Thymus (tissue), 11 donors: ENCODE measurements at regions not wholly inside any gene's neighbourhood (a gene's known extent, or its start where the extent isn't known, plus 50 kb on each side); places are given as distances from the start of the nearest gene placed in this dataset.
"Not testable (repeated sequence)": the region's sequence is repeated elsewhere in the genome, so short reads cannot be mapped to it uniquely, and the experiment has no call there.

Experiments used
- DNase-seq, 9 donors: peaks; one replicate each; pipeline ENCODE4 v3.0.0-alpha.2; 2013; ENCODE audit warnings: low spot score in 9 of 9, low read depth in 6 of 9, missing footprints in 1 of 9
- H3K27ac ChIP-seq, 2 donors: one replicate each; pipeline ENCODE4 v1.5.1; 2013; ENCODE audit warnings: control low read depth in 1 of 2, low read depth in 1 of 2, low read length in 1 of 2, mild to moderate bottlenecking in 1 of 2, moderate library complexity in 1 of 2
- H3K27me3 ChIP-seq, 2 donors: one replicate each; pipeline ENCODE4 v1.5.1; 2013; ENCODE audit warnings: low read length in 1 of 2; ENCODE audit not compliant: control insufficient read depth in 2 of 2, insufficient read depth in 1 of 2
- H3K36me3 ChIP-seq, 2 donors: one replicate each; pipeline ENCODE4 v1.5.1; 2013; ENCODE audit warnings: low read length in 1 of 2, mild to moderate bottlenecking in 1 of 2, moderate library complexity in 1 of 2; ENCODE audit not compliant: control insufficient read depth in 2 of 2, insufficient read depth in 2 of 2
- H3K4me1 ChIP-seq, 2 donors: one replicate each; pipeline ENCODE4 v1.5.1; 2013; ENCODE audit warnings: low read length in 2 of 2; ENCODE audit not compliant: control insufficient read depth in 2 of 2, insufficient read depth in 2 of 2
- H3K4me3 ChIP-seq, 2 donors: one replicate each; pipeline ENCODE4 v1.5.1; 2013; ENCODE audit warnings: low read length in 2 of 2, control low read depth in 1 of 2, mild to moderate bottlenecking in 1 of 2
- H3K9me3 ChIP-seq, 2 donors: one replicate each; pipeline ENCODE4 v1.5.1; 2013; ENCODE audit warnings: low read length in 1 of 2, mild to moderate bottlenecking in 1 of 2; ENCODE audit not compliant: control insufficient read depth in 2 of 2, insufficient read depth in 1 of 2
- WGBS: extraction: QIAGEN DNeasy Blood & Tissue Kit; methylation state at CpG from one replicate; pipeline ENCODE4 v1.1.7; 2013; 5-methylcytosine and 5-hydroxymethylcytosine counted together
- donor health status: healthy.

DNA sequence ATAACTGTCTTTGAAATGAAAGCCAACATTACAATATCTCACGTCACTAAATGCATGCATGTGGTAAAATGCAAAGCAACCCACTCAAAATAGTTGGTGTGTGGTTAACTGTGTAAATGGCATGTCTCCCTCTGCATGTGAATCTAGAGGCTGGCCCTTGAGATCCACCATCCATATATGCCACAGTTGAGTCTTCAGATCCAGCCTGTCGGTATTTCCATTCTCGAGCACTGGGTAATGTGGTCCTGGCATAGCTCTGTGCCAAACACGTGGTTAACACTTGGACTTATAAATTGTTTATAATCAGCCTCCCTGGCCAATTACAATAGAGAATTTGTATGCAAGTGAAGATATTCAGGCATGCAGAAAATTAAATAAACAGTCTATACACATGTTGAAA lies 90.3 kb downstream of the LYZL1 start:
- DNase-seq = no peak
- Histone ChIP-seq H3K9me3 (no peaks in the 10 kb centered on the region), H3K27me3 (no peaks in the 10 kb centered on the region), H3K4me3 (no peak overlapping the region), H3K36me3 (no peaks in the 10 kb centered on the region), H3K4me1 (peaks cover 0 to 6% of the 10 kb centered on the region in 2 donors), H3K27ac (no peak overlapping the region)
- 94% methylated on average over 4 of the region's 4 CpGs for WGBS

DNA sequence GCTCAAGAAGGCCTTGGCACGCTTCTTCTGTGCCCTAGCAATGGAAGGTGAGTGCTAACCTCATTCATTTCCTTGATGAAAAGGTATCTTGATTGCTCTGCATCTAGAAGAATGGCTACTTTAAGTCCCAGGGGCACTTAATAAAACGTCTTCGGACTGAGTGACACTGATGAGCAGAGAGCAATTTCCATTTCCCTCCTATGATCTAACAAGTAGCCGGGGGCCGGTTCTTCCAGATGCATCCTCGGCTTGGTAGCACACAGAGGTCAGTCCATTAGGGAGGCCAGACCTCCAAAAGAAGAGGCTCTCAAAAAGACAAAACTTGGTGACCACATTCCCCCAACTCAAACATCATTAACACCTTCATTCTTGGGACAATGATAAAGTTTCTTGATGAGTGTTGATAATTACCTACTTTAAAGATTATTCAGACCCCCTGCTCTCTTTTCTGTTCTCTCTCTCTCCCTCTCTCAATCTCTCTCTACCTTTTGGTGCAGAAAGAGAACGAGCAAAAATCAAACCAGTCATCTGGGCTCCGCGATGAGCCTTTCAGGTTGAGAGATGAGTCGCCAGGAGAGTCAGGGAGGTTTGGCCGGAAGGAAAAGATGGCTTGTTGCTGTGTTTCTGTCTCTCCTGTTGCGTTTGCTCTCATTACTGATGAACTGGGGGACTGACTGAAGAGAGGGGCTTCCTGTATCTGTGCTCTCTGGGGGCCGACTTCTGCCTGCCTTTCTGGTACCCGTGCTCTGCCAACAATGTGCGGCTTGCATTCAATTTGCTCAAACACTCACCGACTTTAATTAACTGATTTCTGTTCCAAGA lies 91.1 kb downstream of the LYZL1 start:
- not testable (repeated sequence) for H3K36me3 ChIP-seq, H3K4me1 ChIP-seq, H3K4me3 ChIP-seq, H3K9me3 ChIP-seq, DNase-seq, H3K27me3 ChIP-seq, H3K27ac ChIP-seq
- WGBS = 73% methylated on average over 16 of the region's 16 CpGs

DNA sequence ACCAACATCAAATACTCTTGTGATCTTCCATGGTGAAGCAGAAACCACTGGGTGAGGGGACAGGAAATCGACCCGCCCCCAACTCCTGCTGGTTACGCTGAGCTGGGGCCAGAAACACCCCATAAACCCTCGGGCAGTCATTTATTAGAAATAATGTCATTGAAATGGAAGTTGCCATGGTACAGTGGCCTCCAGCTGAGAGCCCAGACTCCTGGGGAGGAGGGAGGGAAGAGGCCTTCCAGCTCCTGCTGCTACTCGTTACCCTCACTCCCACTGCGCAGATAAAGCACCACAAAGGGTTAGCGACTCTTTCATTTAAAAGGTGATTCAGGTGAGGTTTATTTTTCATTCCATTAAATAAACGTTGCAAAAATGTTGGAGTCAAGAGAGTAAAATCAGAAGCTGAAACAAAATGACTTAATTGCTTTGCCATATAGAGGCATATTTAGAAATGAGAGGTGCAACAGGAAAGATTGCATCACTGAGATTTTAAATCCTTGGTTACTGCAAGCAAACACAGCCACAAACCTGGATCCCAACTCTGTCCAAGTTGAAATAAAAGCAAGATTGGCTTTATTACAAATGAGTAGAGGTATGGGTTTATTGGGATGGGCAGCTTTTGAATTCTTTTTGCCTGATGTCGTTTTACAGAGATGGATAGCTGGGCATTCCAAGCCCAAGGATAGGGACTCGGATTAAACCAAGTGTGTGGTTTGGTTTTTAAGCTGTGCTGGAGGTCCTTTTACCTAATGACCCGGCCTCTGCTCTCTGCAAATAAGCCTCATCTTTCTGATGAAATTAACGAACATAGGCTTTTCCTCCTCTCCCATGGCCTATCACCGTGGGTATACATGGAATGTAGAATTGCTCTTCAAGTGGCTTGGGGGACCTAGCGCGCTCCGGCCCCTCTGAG lies 92.0 kb downstream of the LYZL1 start:
- 73% methylated on average over 16 of the region's 16 CpGs for WGBS
- not testable (repeated sequence) for H3K9me3 ChIP-seq, H3K4me3 ChIP-seq, H3K27ac ChIP-seq, H3K4me1 ChIP-seq, H3K27me3 ChIP-seq, H3K36me3 ChIP-seq
- DNase-seq = peak in 2 of 9 donors; percentile 10 to 28

DNA sequence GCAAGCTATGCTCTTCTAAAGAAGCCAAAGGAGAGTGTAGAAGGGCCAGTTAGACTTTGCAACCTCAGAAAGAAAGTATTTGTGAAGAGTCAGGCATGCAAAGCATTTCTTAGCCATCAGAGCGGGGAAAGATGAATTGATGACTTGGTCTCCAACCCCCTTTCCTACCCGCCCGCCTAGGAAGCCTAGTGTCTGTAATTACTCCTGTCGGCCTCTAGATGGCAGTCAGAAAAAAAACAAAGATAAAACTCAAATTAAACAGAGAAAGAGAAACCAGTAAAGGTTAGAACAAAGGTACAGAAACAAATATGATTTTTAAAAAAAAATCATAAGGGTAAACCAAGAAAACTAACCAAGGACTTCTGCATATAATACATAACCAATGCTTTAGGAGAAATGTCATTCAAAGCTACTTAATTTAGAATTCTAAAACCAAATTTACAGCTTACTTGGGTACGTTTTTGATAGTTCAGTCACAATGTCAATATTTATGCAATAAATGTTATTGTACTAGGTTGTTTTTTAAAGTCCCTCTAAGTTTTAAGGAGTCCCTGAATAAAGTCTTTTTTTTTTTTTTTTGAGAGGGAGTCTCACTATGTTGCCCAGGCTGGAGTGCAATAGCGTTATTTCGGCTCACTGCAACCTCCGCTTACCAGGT lies 97.6 kb downstream of the LYZL1 start:
- H3K9me3 ChIP-seq = no peaks in the 10 kb centered on the region
- 53% methylated on average over 8 of the region's 8 CpGs for WGBS
- DNase-seq = peak in 4 of 9 donors; percentile 17 to 53 (median 30)

DNA sequence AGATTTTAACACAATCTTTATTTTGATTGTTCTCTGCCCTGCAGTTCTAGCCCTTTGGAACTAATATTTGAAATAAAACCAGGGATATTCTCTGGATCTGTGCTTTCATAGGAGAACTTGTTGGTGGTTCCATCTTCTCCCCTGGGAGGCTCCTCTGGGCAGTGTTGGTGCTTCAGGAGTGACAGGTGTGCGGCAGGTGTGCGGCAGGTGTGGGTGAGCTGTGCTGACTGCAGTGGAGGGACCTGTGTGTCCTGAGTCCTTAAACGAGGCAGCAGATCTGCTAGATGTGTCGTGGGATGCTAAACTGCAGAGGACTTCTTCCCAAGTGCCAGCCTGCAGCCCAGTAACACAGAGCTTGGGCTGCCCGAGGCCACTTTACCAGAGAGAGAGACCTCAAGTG lies 98.4 kb downstream of the LYZL1 start:
- H3K9me3 ChIP-seq = no peaks in the 10 kb centered on the region
- no peaks in the 10 kb centered on the region for H3K27me3 ChIP-seq
- H3K36me3 ChIP-seq = no peaks in the 10 kb centered on the region
- H3K4me1 ChIP-seq = no peaks in the 10 kb centered on the region
- DNase-seq = no peak
- no peak overlapping the region for H3K27ac ChIP-seq
- WGBS = 92% methylated on average over 5 of the region's 5 CpGs
- no peak overlapping the region for H3K4me3 ChIP-seq

More for the DNA sequence above, 97.6 kb downstream of the LYZL1 start:
- no peaks in the 10 kb centered on the region for H3K36me3 ChIP-seq
- H3K4me1 ChIP-seq = no peaks in the 10 kb centered on the region
- H3K4me3 ChIP-seq = no peak overlapping the region
- no peak overlapping the region for H3K27ac ChIP-seq
- H3K27me3 ChIP-seq = no peaks in the 10 kb centered on the region

DNA sequence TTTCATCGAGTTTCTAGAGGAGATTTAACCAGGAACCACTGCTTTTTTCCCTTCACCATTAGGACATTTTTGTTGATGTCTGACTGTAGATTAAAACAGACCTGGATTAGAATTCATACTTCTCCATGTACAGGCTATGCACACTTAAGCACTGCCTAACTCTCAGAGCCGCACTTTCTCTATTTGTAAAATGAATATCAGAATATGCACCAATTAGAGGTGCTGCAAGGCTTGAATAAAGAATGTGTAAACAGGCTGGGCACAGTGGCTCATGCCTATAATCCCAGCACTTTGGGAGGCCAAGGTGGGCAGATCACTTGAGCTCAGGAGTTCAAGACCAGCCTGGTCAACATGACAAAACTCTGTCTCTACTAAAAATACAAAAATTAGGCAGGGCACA lies 99.2 kb downstream of the LYZL1 start:
- H3K36me3 ChIP-seq = not testable (repeated sequence)

DNA sequence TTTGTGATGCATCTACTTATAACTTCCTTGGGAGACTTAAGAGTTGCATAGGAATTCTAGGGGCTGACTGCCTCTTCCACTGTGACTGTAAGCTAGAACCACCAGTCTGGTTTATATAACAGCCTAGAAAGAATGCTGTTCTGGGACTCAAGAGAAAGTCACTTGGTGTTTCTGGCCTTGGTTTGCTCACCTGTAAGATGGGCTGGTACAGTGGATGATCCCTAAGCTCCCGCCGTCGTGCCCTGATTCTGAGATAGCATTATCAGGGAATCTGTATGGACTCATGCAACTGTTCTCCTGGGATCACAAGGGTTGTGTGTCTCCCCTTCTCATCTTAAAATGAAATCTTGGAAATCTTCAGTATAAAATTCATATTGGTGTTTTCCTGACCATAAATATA lies 100.6 kb downstream of the LYZL1 start:
- Histone ChIP-seq H3K4me1 (no peaks in the 10 kb centered on the region), H3K4me3 (no peak overlapping the region), H3K9me3 (peaks cover 0 to under 1% of the 10 kb centered on the region in 2 donors), H3K27me3 (no peaks in the 10 kb centered on the region), H3K36me3 (no peaks in the 10 kb centered on the region), H3K27ac (no peak overlapping the region)
- DNase-seq = no peak
- WGBS = 97% methylated on average over 3 of the region's 3 CpGs

More for the DNA sequence above, 99.2 kb downstream of the LYZL1 start:
- H3K9me3 ChIP-seq, H3K4me1 ChIP-seq, H3K27ac ChIP-seq, DNase-seq, H3K27me3 ChIP-seq, H3K4me3 ChIP-seq: not testable (repeated sequence)
- 73% methylated on average over 2 of the region's 2 CpGs for WGBS

DNA sequence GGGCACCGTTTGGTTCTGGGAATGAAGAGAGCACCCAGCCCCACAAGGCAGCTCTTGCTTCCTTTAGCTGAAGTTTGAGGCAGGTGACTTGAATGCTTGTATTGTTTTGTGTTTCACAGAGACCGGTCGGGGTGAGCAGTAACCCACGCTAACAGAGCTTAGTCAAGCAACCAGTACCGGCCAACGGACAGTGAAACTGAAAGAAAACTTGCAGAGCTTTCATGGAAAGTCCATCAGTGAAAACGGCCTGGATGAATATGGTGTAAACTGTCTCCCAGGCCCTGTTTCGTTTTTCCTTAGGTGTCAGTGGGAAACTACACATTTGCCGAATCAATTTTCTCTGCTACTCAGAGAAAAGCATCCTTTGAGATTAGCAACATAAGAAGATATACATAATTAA lies 101.1 kb downstream of the LYZL1 start:
- H3K4me1 ChIP-seq = no peaks in the 10 kb centered on the region
- H3K36me3 ChIP-seq = no peaks in the 10 kb centered on the region
- H3K27me3 ChIP-seq = no peaks in the 10 kb centered on the region
- WGBS = 91% methylated on average over 9 of the region's 9 CpGs
- DNase-seq = no peak
- no peak overlapping the region for H3K4me3 ChIP-seq
- peaks cover 0 to 2% of the 10 kb centered on the region in 2 donors for H3K9me3 ChIP-seq
- no peak overlapping the region for H3K27ac ChIP-seq
